IMR-90 (cell line): ENCODE measurements at regions not wholly inside any gene's neighbourhood (a gene's known extent, or its start where the extent isn't known, plus 50 kb on each side); places are given as distances from the start of the nearest gene placed in this dataset.

Source experiments
- MXI1 ChIP-seq: IDR thresholded peaks from 2 replicates; pipeline ENCODE4 v1.6.1; 2012; ENCODE audit warnings: low read depth, mild to moderate bottlenecking, low read length, moderate library complexity, borderline replicate concordance
- RCOR1 ChIP-seq: IDR thresholded peaks from 2 replicates; pipeline ENCODE4 v1.6.1; 2012; ENCODE audit warnings: mild to moderate bottlenecking, low read length, improper control_type of control experiment; ENCODE audit not compliant: insufficient replicate concordance
- RFX5 ChIP-seq: IDR thresholded peaks from 2 replicates; pipeline ENCODE4 v1.8.0; 2012; ENCODE audit warnings: low read depth, mild to moderate bottlenecking, low read length, moderate library complexity
- TF ChIP-seq, protein P1 (sequence below): conservative IDR thresholded peaks from 2 replicates; pipeline ENCODE4 v1.5.1; 2012; ENCODE audit warnings: mild to moderate bottlenecking, low read depth, low read length, improper control_type of control experiment

DNA sequence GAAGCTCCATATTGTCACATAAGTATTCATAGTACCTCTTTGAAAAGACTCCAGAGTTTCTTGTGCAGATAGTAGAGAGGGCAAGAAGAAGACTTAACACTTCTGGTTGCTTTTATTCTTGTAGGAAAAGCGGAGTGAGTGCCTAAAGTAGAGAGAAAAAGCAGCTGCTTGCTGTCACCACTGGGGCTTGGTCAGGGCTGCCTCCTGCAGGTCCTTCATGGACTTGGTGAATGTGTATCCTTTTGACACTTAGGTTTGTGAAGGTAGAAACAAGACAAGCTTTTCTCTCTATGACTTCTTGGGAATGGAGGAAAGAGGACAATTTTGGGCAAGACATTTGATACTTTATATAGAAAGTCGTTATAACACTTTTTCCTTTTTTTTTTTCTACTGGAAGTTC lies 312.8 kb upstream of the FANCL start:
- TF ChIP-seq, protein P1, sequence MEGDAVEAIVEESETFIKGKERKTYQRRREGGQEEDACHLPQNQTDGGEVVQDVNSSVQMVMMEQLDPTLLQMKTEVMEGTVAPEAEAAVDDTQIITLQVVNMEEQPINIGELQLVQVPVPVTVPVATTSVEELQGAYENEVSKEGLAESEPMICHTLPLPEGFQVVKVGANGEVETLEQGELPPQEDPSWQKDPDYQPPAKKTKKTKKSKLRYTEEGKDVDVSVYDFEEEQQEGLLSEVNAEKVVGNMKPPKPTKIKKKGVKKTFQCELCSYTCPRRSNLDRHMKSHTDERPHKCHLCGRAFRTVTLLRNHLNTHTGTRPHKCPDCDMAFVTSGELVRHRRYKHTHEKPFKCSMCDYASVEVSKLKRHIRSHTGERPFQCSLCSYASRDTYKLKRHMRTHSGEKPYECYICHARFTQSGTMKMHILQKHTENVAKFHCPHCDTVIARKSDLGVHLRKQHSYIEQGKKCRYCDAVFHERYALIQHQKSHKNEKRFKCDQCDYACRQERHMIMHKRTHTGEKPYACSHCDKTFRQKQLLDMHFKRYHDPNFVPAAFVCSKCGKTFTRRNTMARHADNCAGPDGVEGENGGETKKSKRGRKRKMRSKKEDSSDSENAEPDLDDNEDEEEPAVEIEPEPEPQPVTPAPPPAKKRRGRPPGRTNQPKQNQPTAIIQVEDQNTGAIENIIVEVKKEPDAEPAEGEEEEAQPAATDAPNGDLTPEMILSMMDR: no peak
- no peak for TF ChIP-seq RFX5
- no peak for TF ChIP-seq RCOR1
- TF ChIP-seq MXI1: no peak
